Activated CD4-positive, alpha-beta memory T cell treated with anti-CD3 and anti-CD28 coated beads for 36 hours (primary cell): ENCODE measurements at regions not wholly inside any gene's neighbourhood (a gene's known extent, or its start where the extent isn't known, plus 50 kb on each side); places are given as distances from the start of the nearest gene placed in this dataset.

ENCODE experiments used
- CTCF ChIA-PET: fragments of 350-600 bp; sonication (Branson Sonifier 250); formaldehyde crosslinking; loops from one replicate; lab custom pipeline; 2021; ENCODE audit warnings: antibody characterized with exemption, inconsistent platforms; lab: Charles Lee
- POLR2A ChIA-PET: fragments of 350-600 bp; sonication (Branson Sonifier 250); formaldehyde crosslinking; loops from one replicate; lab custom pipeline; 2021; ENCODE audit warnings: antibody characterized with exemption; lab: Charles Lee
- DNase-seq: peaks from one replicate; pipeline ENCODE4 v3.0.0-alpha.2; 2020
- H3K27ac Mint-ChIP-seq: one replicate; pipeline ENCODE4 v1.8.0; 2021; ENCODE audit warnings: mixed read lengths
- H3K27me3 Mint-ChIP-seq: one replicate; pipeline ENCODE4 v1.8.0; 2021; ENCODE audit warnings: mixed read lengths
- H3K36me3 Mint-ChIP-seq: one replicate; pipeline ENCODE4 v1.8.0; 2021; ENCODE audit warnings: mixed read lengths
- H3K4me1 Mint-ChIP-seq: one replicate; pipeline ENCODE4 v1.8.0; 2021; ENCODE audit warnings: low read depth, mixed read lengths
- H3K4me3 Mint-ChIP-seq: one replicate; pipeline ENCODE4 v1.8.0; 2021; ENCODE audit warnings: mild to moderate bottlenecking, mixed read lengths
- H3K9me3 Mint-ChIP-seq: one replicate; pipeline ENCODE4 v1.8.0; 2021; ENCODE audit warnings: mixed read lengths
- intact Hi-C: fragments of 100-400 bp; cut with micrococcal nuclease; formaldehyde crosslinking; loops from one replicate; pipeline ENCODE4 v1.15.1; 2023

- no peaks in the 10 kb centered on the region for H3K4me1 Mint-ChIP-seq
- CTCF ChIA-PET, result no interaction called here
- H3K27me3 Mint-ChIP-seq, result no peaks in the 10 kb centered on the region
- intact Hi-C loops, result no loop called here
- DNase-seq, result no peak
- no peak overlapping the region for H3K27ac Mint-ChIP-seq
- POLR2A ChIA-PET, result no interaction called here
- H3K4me3 Mint-ChIP-seq, result no peak overlapping the region
- no peaks in the 10 kb centered on the region for H3K36me3 Mint-ChIP-seq
- no peaks in the 10 kb centered on the region for H3K9me3 Mint-ChIP-seq
Measured at GRCh38 chr12:87828382-87828973, 200.7 kb downstream of the C12orf50 start.

GRCh38 chr12:87827638-87828264 is 201.4 kb downstream of the C12orf50 start:
- intact Hi-C loops, result no loop called here
- Mint-ChIP-seq H3K27ac (no peak overlapping the region), H3K27me3 (no peaks in the 10 kb centered on the region), H3K36me3 (no peaks in the 10 kb centered on the region), H3K4me3 (no peak overlapping the region), H3K9me3 (no peaks in the 10 kb centered on the region), H3K4me1 (no peaks in the 10 kb centered on the region)
- ChIA-PET CTCF (no interaction called here), POLR2A (no interaction called here)
- DNase-seq, result no peak

GRCh38 chr12:87822923-87823322 is 206.3 kb downstream of the C12orf50 start:
- Mint-ChIP-seq H3K36me3 (no peaks in the 10 kb centered on the region), H3K4me3 (no peak overlapping the region), H3K9me3 (no peaks in the 10 kb centered on the region), H3K27ac (no peak overlapping the region), H3K27me3 (no peaks in the 10 kb centered on the region), H3K4me1 (no peaks in the 10 kb centered on the region)
- POLR2A ChIA-PET, result no interaction called here
- intact Hi-C loops, result no loop called here
- CTCF ChIA-PET, result no interaction called here
- DNase-seq, result no peak

GRCh38 chr12:87820524-87821202 is 208.5 kb downstream of the C12orf50 start:
- H3K27ac Mint-ChIP-seq, result no peak overlapping the region
- intact Hi-C loops, result no loop called here
- CTCF ChIA-PET, result no interaction called here
- H3K4me3 Mint-ChIP-seq, result no peak overlapping the region
- no peaks in the 10 kb centered on the region for H3K9me3 Mint-ChIP-seq
- no peaks in the 10 kb centered on the region for H3K27me3 Mint-ChIP-seq
- no peaks in the 10 kb centered on the region for H3K4me1 Mint-ChIP-seq
- no peaks in the 10 kb centered on the region for H3K36me3 Mint-ChIP-seq
- no peak for DNase-seq
- POLR2A ChIA-PET, result no interaction called here

GRCh38 chr12:87818441-87818840 is 210.8 kb downstream of the C12orf50 start:
- ChIA-PET POLR2A (no interaction called here), CTCF (no interaction called here)
- Mint-ChIP-seq H3K4me1 (no peaks in the 10 kb centered on the region), H3K36me3 (no peaks in the 10 kb centered on the region), H3K27me3 (no peaks in the 10 kb centered on the region), H3K27ac (no peak overlapping the region), H3K4me3 (no peak overlapping the region), H3K9me3 (no peaks in the 10 kb centered on the region)
- intact Hi-C loops, result no loop called here
- no peak for DNase-seq

GRCh38 chr12:87815771-87816585 is 213.2 kb downstream of the C12orf50 start:
- Mint-ChIP-seq H3K27ac (no peak overlapping the region), H3K27me3 (no peaks in the 10 kb centered on the region), H3K4me3 (no peak overlapping the region), H3K36me3 (no peaks in the 10 kb centered on the region), H3K9me3 (no peaks in the 10 kb centered on the region), H3K4me1 (no peaks in the 10 kb centered on the region)
- POLR2A ChIA-PET, result no interaction called here
- no peak for DNase-seq
- CTCF ChIA-PET, result interaction anchor here (0.7 kb wide), 1 partner anchor 33 kb away, joined by 3 read pairs; no protein-coding TSS in a partner anchor
- intact Hi-C loops, result no loop called here

GRCh38 chr12:87814625-87815024 is 214.6 kb downstream of the C12orf50 start:
- Mint-ChIP-seq H3K27ac (no peak overlapping the region), H3K9me3 (no peaks in the 10 kb centered on the region), H3K4me3 (no peak overlapping the region), H3K36me3 (no peaks in the 10 kb centered on the region), H3K4me1 (no peaks in the 10 kb centered on the region), H3K27me3 (no peaks in the 10 kb centered on the region)
- CTCF ChIA-PET, result no interaction called here
- POLR2A ChIA-PET, result no interaction called here
- intact Hi-C loops, result no loop called here
- no peak for DNase-seq

GRCh38 chr12:87813476-87814234 is 215.5 kb downstream of the C12orf50 start:
- no peaks in the 10 kb centered on the region for H3K4me1 Mint-ChIP-seq
- intact Hi-C loops, result no loop called here
- ChIA-PET CTCF (no interaction called here), POLR2A (no interaction called here)
- no peaks in the 10 kb centered on the region for H3K9me3 Mint-ChIP-seq
- H3K27me3 Mint-ChIP-seq, result no peaks in the 10 kb centered on the region
- no peak for DNase-seq
- no peaks in the 10 kb centered on the region for H3K36me3 Mint-ChIP-seq
- no peak overlapping the region for H3K4me3 Mint-ChIP-seq
- H3K27ac Mint-ChIP-seq, result no peak overlapping the region

GRCh38 chr12:87812681-87813080 is 216.5 kb downstream of the C12orf50 start:
- no peak overlapping the region for H3K27ac Mint-ChIP-seq
- H3K9me3 Mint-ChIP-seq, result no peaks in the 10 kb centered on the region
- no peaks in the 10 kb centered on the region for H3K36me3 Mint-ChIP-seq
- intact Hi-C loops, result no loop called here
- H3K4me3 Mint-ChIP-seq, result no peak overlapping the region
- ChIA-PET CTCF (no interaction called here), POLR2A (no interaction called here)
- DNase-seq, result no peak
- H3K27me3 Mint-ChIP-seq, result no peaks in the 10 kb centered on the region
- no peaks in the 10 kb centered on the region for H3K4me1 Mint-ChIP-seq

- no peak overlapping the region for H3K4me3 Mint-ChIP-seq
- H3K4me1 Mint-ChIP-seq, result no peaks in the 10 kb centered on the region
- H3K9me3 Mint-ChIP-seq, result no peaks in the 10 kb centered on the region
- H3K27me3 Mint-ChIP-seq, result no peaks in the 10 kb centered on the region
- POLR2A ChIA-PET, result no interaction called here
- CTCF ChIA-PET, result no interaction called here
- H3K36me3 Mint-ChIP-seq, result no peaks in the 10 kb centered on the region
- intact Hi-C loops, result no loop called here
- DNase-seq, result no peak
- no peak overlapping the region for H3K27ac Mint-ChIP-seq
Measured at GRCh38 chr12:87812030-87812429, 217.2 kb downstream of the C12orf50 start.

- H3K4me3 Mint-ChIP-seq, result no peak overlapping the region
- H3K36me3 Mint-ChIP-seq, result no peaks in the 10 kb centered on the region
- H3K27me3 Mint-ChIP-seq, result no peaks in the 10 kb centered on the region
- intact Hi-C loops, result no loop called here
- POLR2A ChIA-PET, result no interaction called here
- H3K9me3 Mint-ChIP-seq, result no peaks in the 10 kb centered on the region
- DNase-seq, result no peak
- CTCF ChIA-PET, result no interaction called here
- H3K4me1 Mint-ChIP-seq, result no peaks in the 10 kb centered on the region
- no peak overlapping the region for H3K27ac Mint-ChIP-seq
Measured at GRCh38 chr12:87809916-87810315, 219.3 kb downstream of the C12orf50 start.

- no peaks in the 10 kb centered on the region for H3K4me1 Mint-ChIP-seq
- H3K9me3 Mint-ChIP-seq, result no peaks in the 10 kb centered on the region
- H3K27ac Mint-ChIP-seq, result no peak overlapping the region
- ChIA-PET POLR2A (no interaction called here), CTCF (no interaction called here)
- H3K4me3 Mint-ChIP-seq, result no peak overlapping the region
- no peaks in the 10 kb centered on the region for H3K27me3 Mint-ChIP-seq
- H3K36me3 Mint-ChIP-seq, result no peaks in the 10 kb centered on the region
- no peak for DNase-seq
- intact Hi-C loops, result no loop called here
Measured at GRCh38 chr12:87807086-87807485, 222.1 kb downstream of the C12orf50 start.
